B cell (primary cell): ENCODE measurements at regions not wholly inside any gene's neighbourhood (a gene's known extent, or its start where the extent isn't known, plus 50 kb on each side); places are given as distances from the start of the nearest gene placed in this dataset.

ENCODE experiments used
- ATAC-seq: fragments of 200-7000 bp; cut with Tn5 transposase; one replicate; pipeline ENCODE4 v1.10.0; 2021; ENCODE audit warnings: low read depth, mild to moderate bottlenecking, moderate number of reproducible peaks, moderate library complexity
- CTCF ChIA-PET: fragments of 350-600 bp; sonication (Branson Sonifier 250); formaldehyde crosslinking; loops from one replicate; lab custom pipeline; 2021; ENCODE audit warnings: antibody characterized with exemption, inconsistent platforms; lab: Charles Lee
- POLR2A ChIA-PET: fragments of 350-600 bp; sonication (Branson Sonifier 250); formaldehyde crosslinking; loops from one replicate; lab custom pipeline; 2021; ENCODE audit warnings: antibody characterized with exemption; lab: Charles Lee
- DNase-seq: peaks from one replicate; pipeline ENCODE4 v3.0.0; 2013
- H2AFZ ChIP-seq: 2 replicates; pipeline ENCODE4 v1.6.1; 2012; ENCODE audit warnings: mild to moderate bottlenecking, low read depth, low read length; ENCODE audit not compliant: insufficient read depth, poor library complexity, severe bottlenecking
- H3K27ac ChIP-seq, 2 donors: 1 replicate in 1 of 2; 2 replicates in 1 of 2; pipeline ENCODE4 v1.5.1; 2012 to 2013; ENCODE audit warnings: low read length in 2 of 2, mild to moderate bottlenecking in 2 of 2, moderate library complexity in 1 of 2
- H3K27me3 ChIP-seq, 4 experiments: fragments of 200-600 bp in 1 of 4; sonication (generic) in 1 of 4; replicated peaks in 1 of 4; 1 replicate in 2 of 4; 2 replicates in 2 of 4; pipeline versions ENCODE4 v1.6.1 to v1.7.0; 2013 to 2016; ENCODE audit warnings: low read length in 3 of 4, mild to moderate bottlenecking in 2 of 4, mixed read lengths in 1 of 4, moderate library complexity in 1 of 4; ENCODE audit not compliant: insufficient read depth in 4 of 4, control insufficient read depth in 3 of 4; ENCODE audit errors: control extremely low read depth in 1 of 4
- H3K36me3 ChIP-seq, 2 experiments: replicated peaks in 1 of 2; 1 replicate in 1 of 2; 2 replicates in 1 of 2; pipeline versions ENCODE4 v1.6.1 to v1.7.1; 2013; ENCODE audit warnings: low read length in 1 of 2; ENCODE audit not compliant: insufficient read depth in 2 of 2, control insufficient read depth in 1 of 2; ENCODE audit errors: control extremely low read depth in 1 of 2, extremely low read depth in 1 of 2
- H3K4me1 ChIP-seq, 2 donors: fragments of 200-600 bp in 1 of 2; sonication (generic) in 1 of 2; 1 replicate in 1 of 2; 2 replicates in 1 of 2; pipeline versions ENCODE4 v1.5.1 to v1.6.1; 2013 to 2017; ENCODE audit warnings: low read length in 2 of 2; ENCODE audit not compliant: control insufficient read depth in 2 of 2, insufficient read depth in 2 of 2
- H3K4me2 ChIP-seq: replicated peaks from 2 replicates; pipeline ENCODE3; 2012; ENCODE audit warnings: mild to moderate bottlenecking, low read depth, low read length; ENCODE audit not compliant: poor library complexity, severe bottlenecking
- H3K4me3 ChIP-seq, 5 experiments: fragments of 200-600 bp in 1 of 5; sonication (generic) in 1 of 5; 1 replicate in 3 of 5; 2 replicates in 2 of 5; pipeline versions ENCODE4 v1.5.1 to v1.7.0; 2011 to 2016; ENCODE audit warnings: low read length in 4 of 5, mild to moderate bottlenecking in 4 of 5, low read depth in 2 of 5, control low read depth in 1 of 5, moderate library complexity in 1 of 5; ENCODE audit not compliant: insufficient read depth in 1 of 5; ENCODE audit errors: control extremely low read depth in 1 of 5, extremely low read depth in 1 of 5
- H3K79me2 ChIP-seq: fragments of 200-600 bp; sonication (generic); one replicate; pipeline ENCODE4 v1.6.0; 2016; ENCODE audit warnings: low read length; ENCODE audit not compliant: control insufficient read depth, insufficient read depth
- H3K9ac ChIP-seq: fragments of 200-600 bp; sonication (generic); 2 replicates; pipeline ENCODE4 v1.6.1; 2017; ENCODE audit warnings: mild to moderate bottlenecking, low read length, moderate library complexity
- H3K9me3 ChIP-seq, 3 donors: one replicate each; pipeline versions ENCODE4 v1.6.1 to v1.7.1; 2013; ENCODE audit warnings: low read length in 2 of 3; ENCODE audit not compliant: control insufficient read depth in 2 of 3, insufficient read depth in 1 of 3; ENCODE audit errors: control extremely low read depth in 1 of 3
- H4K20me1 ChIP-seq: 2 replicates; pipeline ENCODE4 v1.6.0; 2012; ENCODE audit warnings: mild to moderate bottlenecking, low read length; ENCODE audit not compliant: insufficient read depth, control insufficient read depth, poor library complexity, severe bottlenecking
- H3K27ac Mint-ChIP-seq: one replicate; pipeline ENCODE4 v1.8.0; 2021; ENCODE audit warnings: mixed read lengths
- H3K27me3 Mint-ChIP-seq: one replicate; pipeline ENCODE4 v1.8.0; 2021; ENCODE audit warnings: mixed read lengths
- H3K4me1 Mint-ChIP-seq: one replicate; pipeline ENCODE4 v1.8.0; 2021; ENCODE audit warnings: mixed read lengths
- H3K4me3 Mint-ChIP-seq: one replicate; pipeline ENCODE4 v1.8.0; 2021; ENCODE audit warnings: mixed read lengths
- H3K9me3 Mint-ChIP-seq: one replicate; pipeline ENCODE4 v1.8.0; 2022; ENCODE audit warnings: mixed read lengths; ENCODE audit not compliant: insufficient read depth
- CTCF ChIP-seq: fragments of 200-600 bp; IDR thresholded peaks from one replicate; pipeline ENCODE4 v1.8.0; 2022; ENCODE audit warnings: antibody characterized with exemption, mild to moderate bottlenecking
- EZH2 ChIP-seq: IDR thresholded peaks from 2 replicates; pipeline ENCODE4 v1.6.1; 2012; ENCODE audit warnings: borderline replicate concordance, low read depth, mild to moderate bottlenecking, moderate library complexity, low read length; ENCODE audit not compliant: insufficient read depth, poor library complexity, severe bottlenecking
- WGBS: methylation state at CpG from one replicate; pipeline ENCODE4 v1.1.5; 2013; ENCODE audit warnings: missing lambda C conversion rate; ENCODE audit not compliant: insufficient coverage; 5-methylcytosine and 5-hydroxymethylcytosine counted together
- intact Hi-C: fragments of 100-400 bp; cut with micrococcal nuclease; formaldehyde crosslinking; loops from one replicate; pipeline ENCODE4 v1.10.0; 2022

- Mint-ChIP-seq H3K4me3 (no peak overlapping the region), H3K27me3 (peaks cover 31% of the 10 kb centered on the region), H3K9me3 (no peaks in the 10 kb centered on the region), H3K4me1 (no peaks in the 10 kb centered on the region), H3K27ac (no peak overlapping the region)
- intact Hi-C loops = no loop called here
- CTCF ChIA-PET = no interaction called here
- H3K4me1 ChIP-seq = no peaks in the 10 kb centered on the region
- WGBS = 90% methylated on average over 3 of the region's 7 CpGs
- POLR2A ChIA-PET = no interaction called here
- H3K4me3 ChIP-seq = no peak overlapping the region
- H3K9me3 ChIP-seq = no peaks in the 10 kb centered on the region
- no peak overlapping the region for H3K27ac ChIP-seq
- DNase-seq (no peak), ATAC-seq (no peak)
- H3K4me2 ChIP-seq = no peak overlapping the region
- H3K27me3 ChIP-seq = peaks cover 0 to 10% (median 2%) of the 10 kb centered on the region in 4 experiments
- H2AFZ ChIP-seq = no peak overlapping the region
- no peak for TF ChIP-seq EZH2
- no peak for TF ChIP-seq CTCF
- no peaks in the 10 kb centered on the region for H4K20me1 ChIP-seq
- no peaks in the 10 kb centered on the region for H3K79me2 ChIP-seq
- H3K36me3 ChIP-seq = no peaks in the 10 kb centered on the region
- no peak overlapping the region for H3K9ac ChIP-seq
Measured at GRCh38 chr2:136448986-136449780, 316.2 kb upstream of the THSD7B start.

GRCh38 chr2:136448432-136448831 lies 316.9 kb upstream of the THSD7B start:
- H3K9me3 Mint-ChIP-seq = no peaks in the 10 kb centered on the region
- H3K9me3 ChIP-seq = no peaks in the 10 kb centered on the region

More at GRCh38 chr2:136448432-136448831, 316.9 kb upstream of the THSD7B start:
- H3K27me3 ChIP-seq = peaks cover 0 to 10% (median 2%) of the 10 kb centered on the region in 4 experiments
- TF ChIP-seq CTCF = no peak
- no peak for TF ChIP-seq EZH2
- H3K27ac ChIP-seq = no peak overlapping the region
- Mint-ChIP-seq H3K4me1 (no peaks in the 10 kb centered on the region), H3K27ac (no peak overlapping the region), H3K27me3 (peaks cover 26% of the 10 kb centered on the region), H3K4me3 (no peak overlapping the region)
- no peaks in the 10 kb centered on the region for H3K36me3 ChIP-seq
- no peak overlapping the region for H3K4me2 ChIP-seq
- H3K4me1 ChIP-seq = no peaks in the 10 kb centered on the region
- WGBS = 50% methylated on average over 1 of the region's 1 CpG
- ChIA-PET POLR2A (no interaction called here), CTCF (no interaction called here)
- no peak overlapping the region for H3K4me3 ChIP-seq
- intact Hi-C loops = no loop called here
- DNase-seq (no peak), ATAC-seq (no peak)
- H3K79me2 ChIP-seq = no peaks in the 10 kb centered on the region
- no peak overlapping the region for H2AFZ ChIP-seq
- no peaks in the 10 kb centered on the region for H4K20me1 ChIP-seq
- no peak overlapping the region for H3K9ac ChIP-seq
